PC-3 (cell line): ENCODE measurements at regions not wholly inside any gene's neighbourhood (a gene's known extent, or its start where the extent isn't known, plus 50 kb on each side); places are given as distances from the start of the nearest gene placed in this dataset.

Experiments
- ATAC-seq: fragments of 200-7000 bp; cut with Tn5 transposase; 2 replicates; pipeline ENCODE4 v1.9.1; 2020; ENCODE audit warnings: mild to moderate bottlenecking, moderate library complexity
- BruUV-seq: library from RNA; stranded (reverse); fragments of 400-500 nt; replicated peaks from 2 replicates; lab custom pipeline; 2021; lab: Mats Ljungman, UMichigan
- CTCF ChIA-PET: fragments of 300-600 bp; sonication (Branson Sonifier 250); formaldehyde crosslinking; loops from one replicate; lab custom pipeline; 2022; ENCODE audit warnings: antibody characterized with exemption; lab: Charles Lee
- POLR2A ChIA-PET: fragments of 300-600 bp; sonication (Branson Sonifier 250); formaldehyde crosslinking; loops from one replicate; lab custom pipeline; 2022; ENCODE audit warnings: antibody characterized with exemption; ENCODE audit not compliant: unreplicated experiment; lab: Charles Lee
- DNase-seq: peaks from one replicate; pipeline ENCODE4 v3.0.0-alpha.2; 2015
- H2AFZ ChIP-seq: fragments of 300-600 bp; sonication (generic); 2 replicates; pipeline ENCODE4 v1.6.0; 2016; ENCODE audit warnings: antibody characterized with exemption, low read length
- H3F3A ChIP-seq: fragments of 300-600 bp; sonication (generic); one replicate; pipeline ENCODE4 v1.6.0; 2017; ENCODE audit warnings: antibody characterized with exemption, low read length, control low read depth, mild to moderate bottlenecking; ENCODE audit not compliant: unreplicated experiment
- H3K27ac ChIP-seq: fragments of 300-600 bp; sonication (generic); 2 replicates; pipeline ENCODE4 v1.5.1; 2016; ENCODE audit warnings: mild to moderate bottlenecking, low read length
- H3K27me3 ChIP-seq: fragments of 300-600 bp; sonication (generic); 2 replicates; pipeline ENCODE4 v1.6.1; 2016; ENCODE audit warnings: low read length, mixed read lengths
- H3K36me3 ChIP-seq: fragments of 300-600 bp; sonication (generic); 2 replicates; pipeline ENCODE4 v1.6.1; 2016; ENCODE audit warnings: low read depth, mixed run types, low read length, mixed read lengths
- H3K4me1 ChIP-seq: fragments of 300-600 bp; sonication (generic); 2 replicates; pipeline ENCODE4 v1.5.1; 2016; ENCODE audit warnings: low read length; ENCODE audit not compliant: insufficient read depth
- H3K4me2 ChIP-seq: fragments of 300-600 bp; sonication (generic); 2 replicates; pipeline ENCODE4 v1.6.0; 2016; ENCODE audit warnings: low read length
- H3K4me3 ChIP-seq: fragments of 300-600 bp; sonication (generic); 2 replicates; pipeline ENCODE4 v1.5.1; 2016; ENCODE audit warnings: mild to moderate bottlenecking, low read length, mixed read lengths
- H3K79me2 ChIP-seq: fragments of 300-600 bp; sonication (generic); 2 replicates; pipeline ENCODE4 v1.6.1; 2017; ENCODE audit warnings: low read length, mixed read lengths
- H3K9ac ChIP-seq: fragments of 300-600 bp; sonication (generic); 2 replicates; pipeline ENCODE4 v1.6.0; 2016; ENCODE audit warnings: mild to moderate bottlenecking, low read length
- H3K9me2 ChIP-seq: fragments of 300-600 bp; sonication (generic); replicated peaks from 2 replicates; pipeline ENCODE4 v1.6.1; 2016; ENCODE audit warnings: mixed run types, low read length, mixed read lengths
- H3K9me3 ChIP-seq: fragments of 300-600 bp; sonication (generic); 2 replicates; pipeline ENCODE4 v1.6.1; 2016; ENCODE audit warnings: low read length, mixed read lengths
- H4K20me1 ChIP-seq: fragments of 300-600 bp; sonication (generic); 2 replicates; pipeline ENCODE4 v1.6.1; 2016; ENCODE audit warnings: low read length, mixed read lengths
- EZH2 ChIP-seq: fragments of 300-600 bp; sonication (generic); IDR thresholded peaks from one replicate; pipeline ENCODE4 v1.6.1; 2017; ENCODE audit warnings: antibody characterized with exemption, mild to moderate bottlenecking, low read length; ENCODE audit not compliant: unreplicated experiment
- EZH2phosphoT487 ChIP-seq: fragments of 300-600 bp; sonication (generic); IDR thresholded peaks from 2 replicates; pipeline ENCODE4 v1.6.1; 2018; ENCODE audit warnings: mild to moderate bottlenecking, antibody characterized with exemption, low read length, borderline replicate concordance
- intact Hi-C: fragments of 100-400 bp; cut with micrococcal nuclease; formaldehyde crosslinking; loops from 2 replicates; pipeline ENCODE4 v1.9.0; 2023
- TF ChIP-seq, protein P1 (sequence below): fragments of 300-600 bp; sonication (generic); conservative IDR thresholded peaks from 2 replicates; pipeline ENCODE4 v1.5.1; 2017; ENCODE audit warnings: antibody characterized with exemption, low read depth, mild to moderate bottlenecking, low read length

DNA sequence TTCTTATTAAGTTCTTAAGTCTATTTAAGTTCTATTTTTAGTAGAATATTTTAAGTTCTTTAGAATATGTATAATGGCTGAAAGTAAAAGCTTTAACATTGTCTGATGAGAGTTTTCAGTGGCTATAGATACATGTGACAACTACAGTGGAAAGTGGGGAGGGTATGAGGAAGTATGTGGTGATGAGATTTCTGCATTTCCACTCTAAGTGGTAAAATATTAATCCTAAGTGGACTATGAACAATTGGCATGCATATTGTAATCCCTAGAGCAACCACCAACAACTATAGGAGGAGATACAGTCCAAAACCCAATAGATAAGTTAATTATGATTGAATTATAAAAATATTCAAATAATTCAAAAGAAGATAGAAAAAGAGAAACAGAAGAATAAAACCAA is 183.6 kb downstream of the GADD45G start:
- DNase-seq, result no peak
- Histone ChIP-seq H3K4me3 (no peak overlapping the region), H3K9me3 (no peaks in the 10 kb centered on the region), H3K27me3 (no peaks in the 10 kb centered on the region), H2AFZ (no peak overlapping the region), H3K9ac (no peak overlapping the region), H3K36me3 (no peaks in the 10 kb centered on the region), H3F3A (no peaks in the 10 kb centered on the region), H3K27ac (no peak overlapping the region), H3K79me2 (no peaks in the 10 kb centered on the region), H3K4me1 (no peaks in the 10 kb centered on the region), H4K20me1 (no peaks in the 10 kb centered on the region), H3K9me2 (no peaks in the 10 kb centered on the region), H3K4me2 (no peak overlapping the region)
- BruUV-seq, result no TSS peak
- ChIA-PET CTCF (no interaction called here), POLR2A (no interaction called here)
- intact Hi-C loops, result no loop called here
- TF ChIP-seq, protein P1, sequence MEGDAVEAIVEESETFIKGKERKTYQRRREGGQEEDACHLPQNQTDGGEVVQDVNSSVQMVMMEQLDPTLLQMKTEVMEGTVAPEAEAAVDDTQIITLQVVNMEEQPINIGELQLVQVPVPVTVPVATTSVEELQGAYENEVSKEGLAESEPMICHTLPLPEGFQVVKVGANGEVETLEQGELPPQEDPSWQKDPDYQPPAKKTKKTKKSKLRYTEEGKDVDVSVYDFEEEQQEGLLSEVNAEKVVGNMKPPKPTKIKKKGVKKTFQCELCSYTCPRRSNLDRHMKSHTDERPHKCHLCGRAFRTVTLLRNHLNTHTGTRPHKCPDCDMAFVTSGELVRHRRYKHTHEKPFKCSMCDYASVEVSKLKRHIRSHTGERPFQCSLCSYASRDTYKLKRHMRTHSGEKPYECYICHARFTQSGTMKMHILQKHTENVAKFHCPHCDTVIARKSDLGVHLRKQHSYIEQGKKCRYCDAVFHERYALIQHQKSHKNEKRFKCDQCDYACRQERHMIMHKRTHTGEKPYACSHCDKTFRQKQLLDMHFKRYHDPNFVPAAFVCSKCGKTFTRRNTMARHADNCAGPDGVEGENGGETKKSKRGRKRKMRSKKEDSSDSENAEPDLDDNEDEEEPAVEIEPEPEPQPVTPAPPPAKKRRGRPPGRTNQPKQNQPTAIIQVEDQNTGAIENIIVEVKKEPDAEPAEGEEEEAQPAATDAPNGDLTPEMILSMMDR, result no peak
- TF ChIP-seq EZH2 (no peak), EZH2phosphoT487 (no peak)
- no peak for ATAC-seq

DNA sequence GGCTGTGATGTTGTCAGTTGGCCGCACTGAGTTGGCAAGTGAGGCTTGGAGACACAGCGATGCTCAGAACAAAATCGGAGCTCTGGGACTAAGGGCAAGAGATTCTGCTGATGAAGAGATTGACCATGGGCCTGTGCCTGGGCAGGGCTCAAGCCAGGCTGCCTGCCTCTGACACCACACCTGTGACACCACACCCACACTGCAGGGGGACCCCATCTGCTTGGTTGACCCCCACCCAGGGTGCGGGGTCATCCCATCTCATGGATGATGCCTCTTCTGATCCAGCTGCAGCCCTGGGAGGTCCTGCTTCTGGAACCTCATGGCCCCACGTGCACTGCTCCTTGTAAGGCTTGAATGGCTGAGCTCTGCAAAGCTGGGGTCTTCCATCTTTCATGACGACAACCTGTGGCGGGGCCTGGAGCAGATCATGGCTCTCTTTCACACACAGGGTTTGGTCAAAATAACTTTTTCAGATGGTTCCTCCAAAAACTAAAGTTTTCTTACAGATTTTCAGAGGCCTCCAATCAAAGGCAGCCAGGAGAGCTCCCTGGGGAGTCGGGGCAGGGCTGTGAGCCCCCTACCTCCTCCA is 185.2 kb downstream of the GADD45G start:
- Histone ChIP-seq H3K27ac (no peak overlapping the region), H2AFZ (no peak overlapping the region), H3K9ac (no peak overlapping the region), H3F3A (no peaks in the 10 kb centered on the region), H3K36me3 (no peaks in the 10 kb centered on the region), H3K27me3 (0 out of 2 replicates have a peak, but pooled peaks cover 4% of the 10 kb centered on the region), H3K4me1 (no peaks in the 10 kb centered on the region), H3K4me2 (no peak overlapping the region), H4K20me1 (no peaks in the 10 kb centered on the region), H3K9me2 (no peaks in the 10 kb centered on the region), H3K4me3 (no peak overlapping the region), H3K79me2 (no peaks in the 10 kb centered on the region), H3K9me3 (no peaks in the 10 kb centered on the region)
- intact Hi-C loops, result no loop called here
- ChIA-PET POLR2A (no interaction called here), CTCF (no interaction called here)
- ATAC-seq (no peak), DNase-seq (no peak)
- TF ChIP-seq, protein P1, result no peak
- TF ChIP-seq EZH2, result no peak
- BruUV-seq, result no TSS peak

DNA sequence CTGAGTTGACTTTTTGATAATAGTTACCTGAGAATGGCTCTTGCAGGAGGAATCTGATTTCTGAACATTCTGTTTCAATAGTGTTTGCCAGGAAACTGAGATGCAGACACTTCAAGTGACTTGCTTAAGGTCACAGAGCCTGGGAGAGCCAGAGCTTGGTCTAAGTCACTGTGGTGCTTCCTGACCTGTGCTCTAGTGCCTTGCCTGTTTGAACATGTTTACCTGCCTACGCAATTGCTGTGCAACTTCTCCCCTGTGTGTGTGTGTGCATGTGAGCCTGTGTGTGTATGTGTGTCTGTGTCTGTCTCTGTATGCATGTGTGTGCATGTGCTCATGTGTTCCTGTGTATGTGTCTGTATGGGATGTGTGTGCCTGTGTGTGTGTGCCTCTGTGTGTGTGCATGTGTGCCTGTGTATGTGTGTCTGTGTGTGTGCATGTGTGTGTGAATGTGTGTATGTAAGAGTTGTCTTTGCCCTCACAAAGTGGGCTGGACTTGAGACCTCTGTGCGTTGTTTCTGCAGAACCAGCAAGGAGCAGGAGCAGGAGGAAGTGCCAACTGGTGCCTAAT is 185.8 kb downstream of the GADD45G start:
- no peak overlapping the region for H3K9ac ChIP-seq
- H3K9me2 ChIP-seq, result no peaks in the 10 kb centered on the region
- POLR2A ChIA-PET, result interaction anchor here (0.6 kb wide), 1 partner anchor 188 kb away, joined by 5 read pairs; no protein-coding TSS in a partner anchor
- CTCF ChIA-PET, result no interaction called here
- no TSS peak for BruUV-seq
- no peak for DNase-seq
- H3K4me3 ChIP-seq, result no peak overlapping the region
- H3K27me3 ChIP-seq, result 0 out of 2 replicates have a peak, but pooled peaks cover 4% of the 10 kb centered on the region
- no peaks in the 10 kb centered on the region for H4K20me1 ChIP-seq
- TF ChIP-seq, protein P1, result no peak
- TF ChIP-seq EZH2phosphoT487, result no peak
- no peaks in the 10 kb centered on the region for H3K36me3 ChIP-seq
- no peak overlapping the region for H3K27ac ChIP-seq
- H3K79me2 ChIP-seq, result no peaks in the 10 kb centered on the region
- no peaks in the 10 kb centered on the region for H3K9me3 ChIP-seq
- no peak overlapping the region for H2AFZ ChIP-seq
- H3F3A ChIP-seq, result no peaks in the 10 kb centered on the region
- H3K4me2 ChIP-seq, result no peak overlapping the region
- H3K4me1 ChIP-seq, result no peaks in the 10 kb centered on the region
- intact Hi-C loops, result no loop called here
- no peak for ATAC-seq
